Naive thymus-derived CD4-positive, alpha-beta T cell (primary cell): ENCODE measurements at regions not wholly inside any gene's neighbourhood (a gene's known extent, or its start where the extent isn't known, plus 50 kb on each side); places are given as distances from the start of the nearest gene placed in this dataset.

Source experiments
- ATAC-seq: fragments of 150-1000 bp; cut with Tn5 transposase; 2 replicates; pipeline ENCODE4 v1.10.0; 2021; ENCODE audit warnings: mild to moderate bottlenecking, moderate library complexity
- CTCF ChIA-PET: fragments of 350-600 bp; sonication (Branson Sonifier 250); formaldehyde crosslinking; loops from one replicate; lab custom pipeline; 2021; ENCODE audit warnings: antibody characterized with exemption; lab: Charles Lee
- POLR2A ChIA-PET: fragments of 350-600 bp; sonication (Branson Sonifier 250); formaldehyde crosslinking; loops from one replicate; lab custom pipeline; 2021; ENCODE audit warnings: antibody characterized with exemption, inconsistent platforms; lab: Charles Lee
- DNase-seq, 9 donors: peaks; one replicate each; pipeline versions ENCODE4 v3.0.0 to v3.0.0-alpha.2; 2020 to 2022; ENCODE audit warnings: mixed read lengths in 1 of 9
- H3K27ac ChIP-seq: one replicate; pipeline ENCODE4 v1.7.0; 2013; ENCODE audit warnings: mild to moderate bottlenecking, low read depth, low read length, moderate library complexity
- H3K27me3 ChIP-seq, 2 donors: one replicate each; pipeline ENCODE4 v1.7.0; 2013; ENCODE audit warnings: low read length in 2 of 2, mild to moderate bottlenecking in 2 of 2, moderate library complexity in 2 of 2; ENCODE audit not compliant: control insufficient read depth in 2 of 2, insufficient read depth in 2 of 2
- H3K36me3 ChIP-seq, 3 experiments: 1 replicate in 2 of 3; 2 replicates in 1 of 3; pipeline ENCODE4 v1.7.0; 2013; ENCODE audit warnings: low read length in 3 of 3, mild to moderate bottlenecking in 3 of 3, moderate library complexity in 1 of 3; ENCODE audit not compliant: insufficient read depth in 3 of 3, control insufficient read depth in 2 of 3
- H3K4me1 ChIP-seq, 2 donors: one replicate each; pipeline ENCODE4 v1.7.0; 2013; ENCODE audit warnings: low read length in 2 of 2, mild to moderate bottlenecking in 2 of 2, moderate library complexity in 1 of 2; ENCODE audit not compliant: control insufficient read depth in 2 of 2, insufficient read depth in 2 of 2
- H3K4me3 ChIP-seq: 2 replicates; pipeline ENCODE4 v1.7.0; 2013; ENCODE audit warnings: mild to moderate bottlenecking, low read length
- H3K9me3 ChIP-seq, 3 experiments: 1 replicate in 2 of 3; 2 replicates in 1 of 3; pipeline ENCODE4 v1.7.0; 2013; ENCODE audit warnings: low read length in 3 of 3; ENCODE audit not compliant: control insufficient read depth in 2 of 3
- H3K27ac Mint-ChIP-seq, 9 donors: one replicate each; pipeline ENCODE4 v1.8.0; 2020 to 2022; ENCODE audit warnings: mixed read lengths in 9 of 9, mild to moderate bottlenecking in 8 of 9, moderate library complexity in 5 of 9, inconsistent platforms in 2 of 9
- H3K27me3 Mint-ChIP-seq, 5 donors: one replicate each; pipeline ENCODE4 v1.8.0; 2021 to 2022; ENCODE audit warnings: mixed read lengths in 5 of 5, mild to moderate bottlenecking in 1 of 5
- H3K36me3 Mint-ChIP-seq, 5 donors: one replicate each; pipeline ENCODE4 v1.8.0; 2020 to 2022; ENCODE audit warnings: mixed read lengths in 5 of 5, mild to moderate bottlenecking in 3 of 5, inconsistent platforms in 1 of 5
- H3K4me1 Mint-ChIP-seq, 7 donors: one replicate each; pipeline ENCODE4 v1.8.0; 2020 to 2022; ENCODE audit warnings: mixed read lengths in 7 of 7, mild to moderate bottlenecking in 3 of 7, inconsistent platforms in 1 of 7
- H3K4me3 Mint-ChIP-seq, 10 donors: one replicate each; pipeline ENCODE4 v1.8.0; 2020 to 2022; ENCODE audit warnings: mild to moderate bottlenecking in 10 of 10, mixed read lengths in 10 of 10, moderate library complexity in 6 of 10, inconsistent platforms in 2 of 10
- H3K9me3 Mint-ChIP-seq, 11 donors: one replicate each; pipeline ENCODE4 v1.8.0; 2020 to 2022; ENCODE audit warnings: mixed read lengths in 11 of 11, mild to moderate bottlenecking in 4 of 11, inconsistent platforms in 1 of 11, moderate library complexity in 1 of 11
- intact Hi-C, 2 donors: fragments of 100-400 bp; cut with micrococcal nuclease; formaldehyde crosslinking; loops; one replicate each; pipeline ENCODE4 v1.15.1; 2023

DNA sequence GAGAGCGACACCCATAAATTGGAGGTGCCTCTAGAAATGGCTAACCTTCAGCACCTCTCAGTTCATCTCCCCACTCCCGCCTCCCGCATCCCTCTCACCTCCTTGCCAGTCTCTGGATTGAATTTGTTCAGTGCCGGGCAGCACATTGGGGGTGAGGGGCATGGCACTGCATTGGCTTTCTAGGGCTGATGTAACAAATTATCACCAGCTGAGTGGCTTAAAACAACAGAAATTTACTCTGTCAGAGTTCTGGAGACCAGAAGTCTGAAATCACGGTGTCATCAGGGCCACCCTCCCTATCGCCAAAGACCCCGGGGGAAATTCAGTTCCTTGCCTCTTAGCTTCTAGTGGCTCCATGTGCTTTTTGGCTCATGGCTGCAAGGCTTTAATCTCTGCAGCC, 105.1 kb upstream of the RBPJ start:
- Histone ChIP-seq H3K27ac (no peak overlapping the region), H3K9me3 (no peaks in the 10 kb centered on the region), H3K4me3 (no peak overlapping the region), H3K36me3 (no peaks in the 10 kb centered on the region), H3K4me1 (no peaks in the 10 kb centered on the region), H3K27me3 (no peaks in the 10 kb centered on the region)
- ChIA-PET CTCF (no interaction called here), POLR2A (no interaction called here)
- no peak for DNase-seq
- peaks cover 0 to 20% (median 14%) of the 10 kb centered on the region in 5 donors for H3K27me3 Mint-ChIP-seq
- ATAC-seq = no peak
- intact Hi-C loops = no loop called here
- no peak overlapping the region for H3K4me3 Mint-ChIP-seq
- peaks cover 0 to 11% (median 0%) of the 10 kb centered on the region in 5 donors for H3K36me3 Mint-ChIP-seq
- H3K4me1 Mint-ChIP-seq = peaks cover 4 to 26% (median 11%) of the 10 kb centered on the region in 7 donors
- H3K27ac Mint-ChIP-seq = peak overlapping the region in 1 of 9 donors; percentile 3
- peaks cover 0 to 9% (median 0%) of the 10 kb centered on the region in 11 donors for H3K9me3 Mint-ChIP-seq

- no peaks in the 10 kb centered on the region for H3K9me3 ChIP-seq
- Mint-ChIP-seq H3K4me3 (no peak overlapping the region), H3K4me1 (peaks cover 4 to 25% (median 11%) of the 10 kb centered on the region in 7 donors), H3K36me3 (peaks cover 0 to 15% (median 0%) of the 10 kb centered on the region in 5 donors), H3K27me3 (peaks cover 0 to 10% (median 9%) of the 10 kb centered on the region in 5 donors), H3K9me3 (peaks cover 0 to 11% (median 0%) of the 10 kb centered on the region in 11 donors), H3K27ac (no peak overlapping the region)
- no peak overlapping the region for H3K27ac ChIP-seq
- POLR2A ChIA-PET = no interaction called here
- CTCF ChIA-PET = no interaction called here
- H3K4me1 ChIP-seq = no peaks in the 10 kb centered on the region
- H3K27me3 ChIP-seq = no peaks in the 10 kb centered on the region
- no peak for ATAC-seq
- no peak for DNase-seq
- intact Hi-C loops = no loop called here
- no peak overlapping the region for H3K4me3 ChIP-seq
- no peaks in the 10 kb centered on the region for H3K36me3 ChIP-seq
These were observed 103.3 kb upstream of the RBPJ start for GRCh38 chr4:26217481-26217880.

- DNase-seq (peak in 1 of 9 donors; percentile 7), ATAC-seq (peak; percentile 79)
- Histone ChIP-seq H3K4me1 (no peaks in the 10 kb centered on the region), H3K36me3 (no peaks in the 10 kb centered on the region), H3K4me3 (no peak overlapping the region), H3K9me3 (no peaks in the 10 kb centered on the region), H3K27me3 (no peaks in the 10 kb centered on the region), H3K27ac (no peak overlapping the region)
- Mint-ChIP-seq H3K27ac (no peak overlapping the region), H3K4me1 (peaks cover 4 to 25% (median 11%) of the 10 kb centered on the region in 7 donors), H3K9me3 (peaks cover 0 to 12% (median 0%) of the 10 kb centered on the region in 11 donors), H3K4me3 (no peak overlapping the region), H3K27me3 (peaks cover 0 to 9% (median 7%) of the 10 kb centered on the region in 5 donors), H3K36me3 (peaks cover 0 to 15% (median 0%) of the 10 kb centered on the region in 5 donors)
- POLR2A ChIA-PET = no interaction called here
- intact Hi-C loops = no loop called here
- CTCF ChIA-PET = no interaction called here
These were observed 102.7 kb upstream of the RBPJ start for GRCh38 chr4:26217961-26218676.

DNA sequence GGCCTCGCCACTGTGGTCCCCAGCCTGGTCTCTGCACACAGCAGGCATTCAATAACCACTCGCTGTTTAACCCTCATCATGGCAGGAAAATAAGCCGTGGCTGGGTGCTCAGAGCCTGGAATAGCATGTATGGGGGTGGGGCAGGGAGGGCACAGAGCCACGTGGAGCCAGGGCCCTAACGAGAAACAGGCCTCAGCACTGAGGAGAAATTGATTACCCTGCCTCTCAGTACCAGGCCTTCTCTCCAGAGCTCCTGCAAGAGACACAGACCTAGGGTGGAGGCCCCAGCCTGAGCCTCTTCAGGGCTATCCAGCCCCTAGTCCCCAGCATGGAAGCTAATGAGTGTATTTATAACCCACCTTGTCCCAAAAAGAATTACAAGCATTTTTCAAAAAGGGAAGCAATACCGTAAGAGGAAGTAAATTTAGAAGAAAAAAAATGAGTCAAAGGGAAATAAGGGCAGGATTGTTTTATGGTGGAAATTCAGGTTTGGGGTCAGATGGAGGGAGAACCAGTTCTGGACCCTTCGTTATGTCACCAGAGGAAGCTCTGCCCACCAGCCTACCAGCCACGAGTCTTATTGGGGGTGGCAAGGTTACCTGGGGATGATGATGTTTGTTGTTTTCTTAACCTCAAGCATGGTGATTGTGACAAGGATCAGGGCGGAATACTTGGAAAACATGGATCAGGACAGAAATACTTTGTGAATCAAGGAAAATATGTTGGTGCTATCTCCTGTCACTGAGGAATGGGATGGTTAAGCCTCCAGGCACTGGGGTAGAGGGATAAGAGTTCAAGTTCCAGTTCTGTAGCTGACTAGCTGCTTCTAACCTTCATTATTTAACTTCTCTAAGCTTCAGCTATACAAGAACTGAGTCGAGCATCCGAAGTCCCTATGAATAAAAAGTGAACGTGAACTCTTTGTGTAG, 101.9 kb upstream of the RBPJ start:
- Mint-ChIP-seq H3K4me3 (no peak overlapping the region), H3K9me3 (peaks cover 0 to 8% (median 0%) of the 10 kb centered on the region in 11 donors), H3K36me3 (peaks cover 0 to 8% (median 0%) of the 10 kb centered on the region in 5 donors), H3K4me1 (peaks cover 0 to 17% (median 3%) of the 10 kb centered on the region in 7 donors), H3K27ac (peak overlapping the region in 1 of 9 donors; percentile 47), H3K27me3 (peaks cover 0 to 3% (median 0%) of the 10 kb centered on the region in 5 donors)
- no peak for DNase-seq
- peak; percentile 44 for ATAC-seq
- no peaks in the 10 kb centered on the region for H3K4me1 ChIP-seq
- POLR2A ChIA-PET = no interaction called here
- intact Hi-C loops = no loop called here
- H3K27ac ChIP-seq = no peak overlapping the region
- H3K4me3 ChIP-seq = no peak overlapping the region
- H3K9me3 ChIP-seq = no peaks in the 10 kb centered on the region
- H3K36me3 ChIP-seq = no peaks in the 10 kb centered on the region
- CTCF ChIA-PET = no interaction called here
- H3K27me3 ChIP-seq = no peaks in the 10 kb centered on the region

- Mint-ChIP-seq H3K4me1 (peaks cover 0 to 4% (median 0%) of the 10 kb centered on the region in 7 donors), H3K4me3 (no peak overlapping the region), H3K36me3 (peaks cover 0 to 3% (median 0%) of the 10 kb centered on the region in 5 donors), H3K9me3 (peaks cover 0 to 9% (median 0%) of the 10 kb centered on the region in 11 donors), H3K27ac (no peak overlapping the region), H3K27me3 (no peaks in the 10 kb centered on the region)
- Histone ChIP-seq H3K4me1 (no peaks in the 10 kb centered on the region), H3K4me3 (no peak overlapping the region), H3K36me3 (no peaks in the 10 kb centered on the region), H3K27me3 (no peaks in the 10 kb centered on the region), H3K27ac (no peak overlapping the region), H3K9me3 (no peaks in the 10 kb centered on the region)
- DNase-seq = no peak
- intact Hi-C loops = no loop called here
- ChIA-PET CTCF (no interaction called here), POLR2A (no interaction called here)
- ATAC-seq = no peak
These were observed 100.1 kb upstream of the RBPJ start for GRCh38 chr4:26220696-26221095.

- Histone ChIP-seq H3K27ac (no peak overlapping the region), H3K27me3 (no peaks in the 10 kb centered on the region), H3K9me3 (no peaks in the 10 kb centered on the region), H3K36me3 (no peaks in the 10 kb centered on the region), H3K4me1 (no peaks in the 10 kb centered on the region), H3K4me3 (no peak overlapping the region)
- no peaks in the 10 kb centered on the region for H3K27me3 Mint-ChIP-seq
- no peak overlapping the region for H3K27ac Mint-ChIP-seq
- peaks cover 0 to 3% (median 0%) of the 10 kb centered on the region in 5 donors for H3K36me3 Mint-ChIP-seq
- CTCF ChIA-PET = no interaction called here
- DNase-seq (no peak), ATAC-seq (no peak)
- H3K4me3 Mint-ChIP-seq = no peak overlapping the region
- H3K9me3 Mint-ChIP-seq = peaks cover 0 to 10% (median 0%) of the 10 kb centered on the region in 11 donors
- peaks cover 0 to 4% (median 0%) of the 10 kb centered on the region in 7 donors for H3K4me1 Mint-ChIP-seq
- POLR2A ChIA-PET = no interaction called here
- intact Hi-C loops = no loop called here
These were observed 97.7 kb upstream of the RBPJ start for GRCh38 chr4:26223155-26223554.
